ENCODE measurements at regions not wholly inside any gene's neighbourhood (a gene's known extent, or its start where the extent isn't known, plus 50 kb on each side); places are given as distances from the start of the nearest gene placed in this dataset.

DNA sequence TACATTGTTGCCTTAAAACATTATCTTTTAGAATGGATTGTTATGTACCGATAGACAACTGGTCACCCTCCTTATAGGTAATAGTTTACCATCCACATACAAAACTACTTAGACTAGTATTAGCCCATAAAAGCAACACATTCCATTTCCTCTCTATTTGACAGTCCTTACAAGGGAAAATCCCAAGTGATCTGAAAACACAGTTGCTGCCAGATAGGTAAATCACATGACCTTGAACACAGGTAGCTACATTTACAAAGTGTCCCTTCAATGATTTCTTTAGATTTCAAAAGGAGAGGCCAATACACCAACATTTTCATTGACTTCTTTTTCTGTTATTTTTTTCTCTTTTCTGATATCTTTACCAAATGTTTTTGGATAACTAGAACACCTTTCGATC lies 102.9 kb upstream of the SMYD2 start:
- TF ChIP-seq EGR1 (IDR thresholded peaks at IDR 0.05) (no peak), RAD21 (IDR thresholded peaks at IDR 0.05; ENCODE audit: low read depth) (no peak), TEAD4 (IDR thresholded peaks at IDR 0.05) (no peak), EP300 (IDR thresholded peaks at IDR 0.05; ENCODE audit: borderline replicate concordance) (no peak), TCF12 (IDR thresholded peaks at IDR 0.05; ENCODE audit: low read depth) (no peak)
- TF ChIP-seq, protein P1, sequence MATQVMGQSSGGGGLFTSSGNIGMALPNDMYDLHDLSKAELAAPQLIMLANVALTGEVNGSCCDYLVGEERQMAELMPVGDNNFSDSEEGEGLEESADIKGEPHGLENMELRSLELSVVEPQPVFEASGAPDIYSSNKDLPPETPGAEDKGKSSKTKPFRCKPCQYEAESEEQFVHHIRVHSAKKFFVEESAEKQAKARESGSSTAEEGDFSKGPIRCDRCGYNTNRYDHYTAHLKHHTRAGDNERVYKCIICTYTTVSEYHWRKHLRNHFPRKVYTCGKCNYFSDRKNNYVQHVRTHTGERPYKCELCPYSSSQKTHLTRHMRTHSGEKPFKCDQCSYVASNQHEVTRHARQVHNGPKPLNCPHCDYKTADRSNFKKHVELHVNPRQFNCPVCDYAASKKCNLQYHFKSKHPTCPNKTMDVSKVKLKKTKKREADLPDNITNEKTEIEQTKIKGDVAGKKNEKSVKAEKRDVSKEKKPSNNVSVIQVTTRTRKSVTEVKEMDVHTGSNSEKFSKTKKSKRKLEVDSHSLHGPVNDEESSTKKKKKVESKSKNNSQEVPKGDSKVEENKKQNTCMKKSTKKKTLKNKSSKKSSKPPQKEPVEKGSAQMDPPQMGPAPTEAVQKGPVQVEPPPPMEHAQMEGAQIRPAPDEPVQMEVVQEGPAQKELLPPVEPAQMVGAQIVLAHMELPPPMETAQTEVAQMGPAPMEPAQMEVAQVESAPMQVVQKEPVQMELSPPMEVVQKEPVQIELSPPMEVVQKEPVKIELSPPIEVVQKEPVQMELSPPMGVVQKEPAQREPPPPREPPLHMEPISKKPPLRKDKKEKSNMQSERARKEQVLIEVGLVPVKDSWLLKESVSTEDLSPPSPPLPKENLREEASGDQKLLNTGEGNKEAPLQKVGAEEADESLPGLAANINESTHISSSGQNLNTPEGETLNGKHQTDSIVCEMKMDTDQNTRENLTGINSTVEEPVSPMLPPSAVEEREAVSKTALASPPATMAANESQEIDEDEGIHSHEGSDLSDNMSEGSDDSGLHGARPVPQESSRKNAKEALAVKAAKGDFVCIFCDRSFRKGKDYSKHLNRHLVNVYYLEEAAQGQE (IDR thresholded peaks at IDR 0.05; ENCODE audit: low read depth): no peak
- TF ChIP-seq, protein P2, sequence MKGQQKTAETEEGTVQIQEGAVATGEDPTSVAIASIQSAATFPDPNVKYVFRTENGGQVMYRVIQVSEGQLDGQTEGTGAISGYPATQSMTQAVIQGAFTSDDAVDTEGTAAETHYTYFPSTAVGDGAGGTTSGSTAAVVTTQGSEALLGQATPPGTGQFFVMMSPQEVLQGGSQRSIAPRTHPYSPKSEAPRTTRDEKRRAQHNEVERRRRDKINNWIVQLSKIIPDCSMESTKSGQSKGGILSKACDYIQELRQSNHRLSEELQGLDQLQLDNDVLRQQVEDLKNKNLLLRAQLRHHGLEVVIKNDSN (IDR thresholded peaks at IDR 0.05): no peak
- TF ChIP-seq, protein P3, sequence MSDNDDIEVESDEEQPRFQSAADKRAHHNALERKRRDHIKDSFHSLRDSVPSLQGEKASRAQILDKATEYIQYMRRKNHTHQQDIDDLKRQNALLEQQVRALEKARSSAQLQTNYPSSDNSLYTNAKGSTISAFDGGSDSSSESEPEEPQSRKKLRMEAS (IDR thresholded peaks at IDR 0.05): no peak
